GM21423 (cell line): ENCODE measurements at regions not wholly inside any gene's neighbourhood (a gene's known extent, or its start where the extent isn't known, plus 50 kb on each side); places are given as distances from the start of the nearest gene placed in this dataset.

Experiments used
- ATAC-seq: cut with Tn5 transposase; IDR thresholded peaks from one replicate; pipeline ENCODE4 v1.9.1; 2021; ENCODE audit warnings: mild to moderate bottlenecking, moderate library complexity; ENCODE audit not compliant: unreplicated experiment

GRCh38 chr1:218670875-218671274, 325.7 kb downstream of the TGFB2 start:
- ATAC-seq, result no peak

- ATAC-seq, result no peak
Measured at GRCh38 chr1:218671573-218671972, 326.4 kb downstream of the TGFB2 start.

- ATAC-seq, result no peak
Measured at GRCh38 chr1:218673170-218673569, 328.0 kb downstream of the TGFB2 start.

GRCh38 chr1:218674280-218674773, 329.2 kb downstream of the TGFB2 start:
- ATAC-seq, result no peak

- no peak for ATAC-seq
Measured at GRCh38 chr1:218677026-218677425, 331.9 kb downstream of the TGFB2 start.

GRCh38 chr1:218679391-218679790, 334.3 kb downstream of the TGFB2 start:
- ATAC-seq, result no peak

GRCh38 chr1:218679988-218680748, 335.0 kb downstream of the TGFB2 start:
- no peak for ATAC-seq

- ATAC-seq, result no peak
Measured at GRCh38 chr1:218683242-218683641, 338.1 kb downstream of the TGFB2 start.

GRCh38 chr1:218686258-218686657, 341.1 kb downstream of the TGFB2 start:
- no peak for ATAC-seq

- no peak for ATAC-seq
Measured at GRCh38 chr1:218686761-218687160, 341.6 kb downstream of the TGFB2 start.

GRCh38 chr1:218692808-218693207, 347.7 kb downstream of the TGFB2 start:
- no peak for ATAC-seq

- no peak for ATAC-seq
Measured at GRCh38 chr1:218693599-218693998, 348.5 kb downstream of the TGFB2 start.

- no peak for ATAC-seq
Measured at GRCh38 chr1:218694085-218694484, 348.9 kb downstream of the TGFB2 start.

- no peak for ATAC-seq
Measured at GRCh38 chr1:218694636-218695035, 349.5 kb downstream of the TGFB2 start.

- ATAC-seq, result no peak
Measured at GRCh38 chr1:218695525-218695924, 350.4 kb downstream of the TGFB2 start.

GRCh38 chr1:218698141-218698540, 353.0 kb downstream of the TGFB2 start:
- no peak for ATAC-seq

- ATAC-seq, result no peak
Measured at GRCh38 chr1:218699421-218699820, 354.3 kb downstream of the TGFB2 start.

- ATAC-seq, result no peak
Measured at GRCh38 chr1:218699865-218700264, 354.7 kb downstream of the TGFB2 start.

GRCh38 chr1:218700666-218701065, 355.5 kb downstream of the TGFB2 start:
- ATAC-seq, result no peak

- ATAC-seq, result no peak
Measured at GRCh38 chr1:218701131-218701530, 356.0 kb downstream of the TGFB2 start.

GRCh38 chr1:218702775-218703174, 357.6 kb downstream of the TGFB2 start:
- ATAC-seq, result no peak

GRCh38 chr1:218703836-218704235, 358.7 kb downstream of the TGFB2 start:
- ATAC-seq, result no peak

- no peak for ATAC-seq
Measured at GRCh38 chr1:218705391-218705790, 360.3 kb downstream of the TGFB2 start.
